SU-DHL-6 (cell line): ENCODE measurements at regions not wholly inside any gene's neighbourhood (a gene's known extent, or its start where the extent isn't known, plus 50 kb on each side); places are given as distances from the start of the nearest gene placed in this dataset.

Experiments used
- H2AFZ ChIP-seq: fragments of 200-600 bp; sonication (generic); 2 replicates; pipeline ENCODE4 v1.6.1; 2014; ENCODE audit warnings: low read depth, mild to moderate bottlenecking, moderate library complexity, mixed read lengths, antibody characterized with exemption, low read length; ENCODE audit not compliant: severe bottlenecking
- H3F3A ChIP-seq: fragments of 200-600 bp; shearing (Covaris generic); 2 replicates; pipeline ENCODE4 v1.6.0; 2016; ENCODE audit warnings: antibody characterized with exemption, mild to moderate bottlenecking; ENCODE audit not compliant: insufficient read depth
- H3K27ac ChIP-seq: fragments of 200-600 bp; sonication (generic); 2 replicates; pipeline ENCODE4 v1.5.1; 2016; ENCODE audit warnings: low read depth, mild to moderate bottlenecking, low read length, moderate library complexity, mixed read lengths
- H3K27me3 ChIP-seq: fragments of 200-600 bp; sonication (generic), shearing (Covaris generic); 2 replicates; pipeline ENCODE4 v1.6.0; 2014; ENCODE audit warnings: mild to moderate bottlenecking, low read length
- H3K36me3 ChIP-seq: fragments of 200-600 bp; sonication (generic); 2 replicates; pipeline ENCODE4 v1.6.1; 2014; ENCODE audit warnings: mild to moderate bottlenecking, low read length, mixed read lengths
- H3K4me2 ChIP-seq: fragments of 300-600, 200-600 bp; shearing (Covaris generic), sonication (generic); 2 replicates; pipeline ENCODE4 v1.6.0; 2014; ENCODE audit warnings: low read length, low read depth, mild to moderate bottlenecking; ENCODE audit not compliant: poor library complexity, severe bottlenecking
- H3K4me3 ChIP-seq: fragments of 200-600 bp; sonication (generic); 2 replicates; pipeline ENCODE4 v1.5.1; 2014; ENCODE audit warnings: antibody characterized with exemption, low read length, mild to moderate bottlenecking, mixed read lengths; ENCODE audit not compliant: insufficient read depth, poor library complexity, severe bottlenecking
- H3K79me2 ChIP-seq: fragments of 200-600 bp; sonication (generic); 2 replicates; pipeline ENCODE4 v1.6.1; 2014; ENCODE audit warnings: mild to moderate bottlenecking, low read length, moderate library complexity; ENCODE audit not compliant: insufficient read depth
- H3K9ac ChIP-seq: fragments of 200-600 bp; sonication (generic); 2 replicates; pipeline ENCODE4 v1.7.0; 2014; ENCODE audit warnings: mild to moderate bottlenecking, low read length
- H3K9me2 ChIP-seq: fragments of 200-600 bp; sonication (generic); replicated peaks from 2 replicates; pipeline ENCODE4 v1.6.1; 2014; ENCODE audit warnings: low read length; ENCODE audit not compliant: insufficient read depth
- H3K9me3 ChIP-seq: fragments of 200-600 bp; sonication (generic); 2 replicates; pipeline ENCODE4 v1.6.1; 2014; ENCODE audit warnings: low read length, mixed read lengths; ENCODE audit not compliant: insufficient read depth
- H4K20me1 ChIP-seq: fragments of 200-600 bp; sonication (generic); 2 replicates; pipeline ENCODE4 v1.6.1; 2014; ENCODE audit warnings: low read depth, mild to moderate bottlenecking, antibody characterized with exemption, low read length, moderate library complexity, mixed read lengths
- CTCF ChIP-seq: fragments of 200-600 bp; sonication (generic); IDR thresholded peaks from one replicate; pipeline ENCODE4 v1.5.1; 2017; ENCODE audit warnings: antibody characterized with exemption, mild to moderate bottlenecking, low read length, moderate library complexity; ENCODE audit not compliant: insufficient read depth, poor library complexity, severe bottlenecking
- EZH2phosphoT487 ChIP-seq: fragments of 200-600 bp; sonication (generic), shearing (Covaris generic); conservative IDR thresholded peaks from 2 replicates; pipeline ENCODE4 v1.6.1; 2018; ENCODE audit warnings: mild to moderate bottlenecking, antibody characterized with exemption, low read length, moderate library complexity, mixed read lengths

DNA sequence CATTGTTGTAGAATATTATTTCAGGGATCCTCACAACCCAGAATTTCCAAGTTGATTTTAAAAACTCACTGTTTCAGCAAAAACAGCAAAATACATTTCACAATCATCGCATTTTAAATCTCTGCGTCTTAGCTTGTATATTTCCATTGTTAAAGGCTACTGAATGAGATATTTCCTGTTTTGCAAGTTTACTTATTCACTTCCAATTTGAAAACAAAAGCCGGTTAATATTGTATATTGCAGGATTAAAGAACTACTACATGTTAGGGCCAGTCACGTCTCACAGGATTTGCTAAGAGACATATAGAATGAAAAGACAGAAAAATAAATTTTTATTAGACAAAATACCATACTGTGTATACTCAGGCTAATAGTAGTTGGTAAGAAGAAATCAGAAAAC, 395.9 kb upstream of the CDH9 start:
- Histone ChIP-seq H3K9ac (no peak overlapping the region), H3K4me3 (no peak overlapping the region), H4K20me1 (no peaks in the 10 kb centered on the region), H3K27me3 (no peaks in the 10 kb centered on the region), H3K9me3 (no peaks in the 10 kb centered on the region), H3K36me3 (no peaks in the 10 kb centered on the region), H3K9me2 (no peaks in the 10 kb centered on the region), H3K4me2 (no peak overlapping the region), H3K27ac (no peak overlapping the region), H3F3A (no peaks in the 10 kb centered on the region), H3K79me2 (no peaks in the 10 kb centered on the region), H2AFZ (no peak overlapping the region)
- TF ChIP-seq EZH2phosphoT487 (no peak), CTCF (no peak)

DNA sequence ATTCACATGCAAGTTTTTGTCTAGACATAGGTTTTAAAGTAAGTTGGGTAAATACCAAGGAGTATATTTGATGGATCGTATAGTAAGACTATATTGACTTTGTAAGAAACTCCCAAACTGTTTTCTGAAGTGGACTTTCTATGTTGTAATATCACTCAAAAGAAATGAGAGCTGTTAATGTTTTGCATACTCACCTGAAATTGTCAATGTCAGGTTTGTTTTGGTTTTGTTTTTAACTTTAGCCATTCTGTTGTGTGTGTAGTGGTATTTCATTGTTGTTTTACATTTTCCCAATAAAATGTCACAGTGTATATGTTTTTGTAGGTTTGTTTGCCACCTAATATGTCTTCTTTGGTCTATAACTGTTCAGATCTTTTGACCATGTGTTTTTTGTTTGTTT, 375.7 kb upstream of the CDH9 start:
- Histone ChIP-seq H3F3A (no peaks in the 10 kb centered on the region), H3K4me2 (no peak overlapping the region), H3K79me2 (no peaks in the 10 kb centered on the region)

DNA sequence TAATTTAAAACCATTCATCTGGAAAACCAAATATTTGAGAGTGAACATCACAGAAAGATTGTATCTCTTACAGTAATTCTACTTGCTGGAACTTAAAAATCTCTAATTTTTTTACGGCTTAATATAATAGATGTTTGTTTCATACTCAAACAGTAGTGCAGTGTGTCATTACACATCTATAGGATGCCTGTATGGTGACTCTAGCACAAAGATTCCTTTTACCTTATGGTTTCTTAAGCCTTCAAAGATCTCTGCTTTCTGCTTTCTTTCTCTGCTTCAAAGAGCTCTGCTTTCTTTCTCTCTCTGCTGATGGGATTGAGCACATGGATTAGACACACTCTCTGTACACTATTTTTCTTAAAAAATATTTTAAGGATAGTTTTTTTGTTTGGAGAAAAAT, 374.0 kb upstream of the CDH9 start:
- H2AFZ ChIP-seq: no peak overlapping the region
- H3K27ac ChIP-seq: no peak overlapping the region
- no peak overlapping the region for H3K4me3 ChIP-seq
- no peaks in the 10 kb centered on the region for H3K79me2 ChIP-seq
- H3K36me3 ChIP-seq: no peaks in the 10 kb centered on the region
- no peaks in the 10 kb centered on the region for H4K20me1 ChIP-seq
- H3K27me3 ChIP-seq: no peaks in the 10 kb centered on the region
- H3K9me2 ChIP-seq: no peaks in the 10 kb centered on the region
- H3F3A ChIP-seq: no peaks in the 10 kb centered on the region
- no peak overlapping the region for H3K4me2 ChIP-seq
- H3K9ac ChIP-seq: no peak overlapping the region
- TF ChIP-seq EZH2phosphoT487 (no peak), CTCF (no peak)
- H3K9me3 ChIP-seq: no peaks in the 10 kb centered on the region

More for the DNA sequence above, 375.7 kb upstream of the CDH9 start:
- H3K36me3 ChIP-seq: no peaks in the 10 kb centered on the region
- H3K9me2 ChIP-seq: no peaks in the 10 kb centered on the region
- no peak overlapping the region for H2AFZ ChIP-seq
- no peak overlapping the region for H3K4me3 ChIP-seq
- H3K9ac ChIP-seq: no peak overlapping the region
- no peak overlapping the region for H3K27ac ChIP-seq
- no peak for TF ChIP-seq CTCF
- TF ChIP-seq EZH2phosphoT487: no peak
- no peaks in the 10 kb centered on the region for H3K9me3 ChIP-seq
- H4K20me1 ChIP-seq: no peaks in the 10 kb centered on the region
- H3K27me3 ChIP-seq: no peaks in the 10 kb centered on the region
